HG03196 (cell line): ENCODE measurements at regions not wholly inside any gene's neighbourhood (a gene's known extent, or its start where the extent isn't known, plus 50 kb on each side); places are given as distances from the start of the nearest gene placed in this dataset.

Experiments
- ATAC-seq: cut with Tn5 transposase; IDR thresholded peaks from one replicate; pipeline ENCODE4 v1.9.1; 2021; ENCODE audit not compliant: unreplicated experiment

DNA sequence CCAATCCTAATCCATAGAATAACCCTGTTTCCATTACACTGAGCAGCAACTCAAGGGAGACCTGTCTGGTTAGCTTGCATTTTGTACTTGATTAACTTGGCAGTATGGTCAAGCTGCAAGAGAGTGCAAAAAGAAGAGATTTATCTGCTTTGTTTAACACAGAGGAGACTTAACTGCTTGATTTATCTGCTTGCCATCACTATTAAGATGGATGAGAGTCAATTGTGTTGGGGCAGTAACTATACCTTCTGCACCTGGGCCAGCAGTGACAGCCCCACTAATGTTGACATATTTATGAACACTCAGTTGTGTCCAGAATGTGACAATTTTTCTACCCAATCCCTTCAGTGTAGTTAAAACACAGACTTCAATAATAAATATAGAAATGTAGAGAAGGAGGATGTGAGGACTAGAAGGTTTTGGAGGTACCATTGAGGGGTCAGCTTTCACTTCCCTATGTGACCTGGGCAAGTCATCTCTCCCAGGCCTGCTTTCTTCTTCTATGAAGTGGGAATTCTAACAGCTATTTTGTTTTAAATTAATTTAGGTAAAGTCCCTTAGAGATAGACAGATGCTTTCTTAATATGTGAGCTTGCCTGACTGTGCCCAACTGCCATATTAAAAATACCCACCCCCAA is 159.1 kb upstream of the KCNK2 start:
- ATAC-seq, result no peak

DNA sequence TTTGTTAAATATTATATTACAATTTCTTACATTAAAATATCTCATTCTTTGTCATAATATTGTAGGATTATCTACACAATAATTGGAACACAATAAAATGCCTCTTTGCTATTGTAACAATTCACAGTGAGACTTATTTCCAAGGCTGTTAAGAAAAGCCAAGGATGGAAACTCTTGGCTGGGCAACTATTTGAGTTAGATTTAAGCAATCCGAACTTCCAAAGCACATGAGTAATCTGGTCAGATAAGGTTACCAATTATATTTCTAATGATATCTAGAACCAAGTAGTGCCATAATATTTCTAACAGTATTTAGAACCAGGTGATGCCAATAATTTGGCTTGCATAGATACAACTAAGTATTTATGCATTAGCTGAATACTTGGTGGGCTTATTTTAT is 154.7 kb upstream of the KCNK2 start:
- no peak for ATAC-seq

DNA sequence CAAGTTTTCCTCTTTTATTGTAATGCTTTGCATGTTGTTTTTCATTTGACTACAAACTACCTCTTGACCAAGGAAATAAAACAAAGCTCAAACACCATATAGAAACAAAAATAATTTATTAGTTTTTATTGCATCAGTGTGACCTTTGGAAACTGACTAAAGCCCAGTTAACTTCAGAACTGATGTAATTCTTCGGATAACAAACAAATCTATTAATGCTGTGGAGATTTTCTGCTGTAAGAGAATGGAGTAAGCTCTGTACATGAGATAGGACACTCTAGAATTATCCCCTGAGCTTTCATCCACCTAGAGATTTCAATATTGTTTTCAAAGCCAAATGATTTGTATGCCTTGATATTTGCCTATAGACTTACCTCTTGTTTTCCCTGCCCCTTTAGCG is 154.0 kb upstream of the KCNK2 start:
- no peak for ATAC-seq

DNA sequence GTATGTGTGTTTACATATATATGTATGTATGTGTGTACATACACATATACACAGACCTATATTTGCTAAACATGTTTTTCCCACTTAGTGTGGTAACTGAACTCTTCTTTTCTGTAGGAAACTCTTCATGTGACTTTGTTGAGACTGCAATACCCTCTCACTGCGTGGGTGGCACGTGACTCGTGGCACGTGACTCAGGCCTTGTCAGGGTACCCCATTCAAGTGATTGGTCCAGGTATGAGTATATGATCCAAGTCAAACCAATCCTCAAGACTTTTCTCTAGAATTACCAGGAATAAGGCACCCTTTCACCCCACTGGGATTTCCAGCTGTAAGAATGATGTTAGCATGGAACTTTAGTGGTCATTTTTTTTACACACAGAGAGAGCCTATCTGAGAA is 149.2 kb upstream of the KCNK2 start:
- no peak for ATAC-seq

DNA sequence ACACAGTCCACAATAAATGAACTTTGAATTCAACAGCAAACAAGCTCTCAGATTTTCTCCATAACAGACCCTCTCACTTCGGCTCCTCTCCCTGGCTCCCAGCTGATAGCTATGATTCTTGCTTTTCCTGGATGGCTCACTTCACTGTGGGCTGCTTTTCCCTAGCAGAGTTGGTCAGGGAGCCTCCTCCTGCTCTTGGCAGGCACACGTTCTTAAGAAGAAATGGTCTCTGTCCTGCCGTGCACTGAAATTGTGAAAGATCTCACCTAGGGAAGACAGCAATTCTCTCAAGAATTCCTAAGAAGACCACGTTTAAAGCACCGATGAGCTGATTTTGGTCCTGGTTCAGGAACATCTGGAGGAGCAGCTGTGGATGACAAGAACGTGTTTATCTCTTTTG is 148.5 kb upstream of the KCNK2 start:
- no peak for ATAC-seq

DNA sequence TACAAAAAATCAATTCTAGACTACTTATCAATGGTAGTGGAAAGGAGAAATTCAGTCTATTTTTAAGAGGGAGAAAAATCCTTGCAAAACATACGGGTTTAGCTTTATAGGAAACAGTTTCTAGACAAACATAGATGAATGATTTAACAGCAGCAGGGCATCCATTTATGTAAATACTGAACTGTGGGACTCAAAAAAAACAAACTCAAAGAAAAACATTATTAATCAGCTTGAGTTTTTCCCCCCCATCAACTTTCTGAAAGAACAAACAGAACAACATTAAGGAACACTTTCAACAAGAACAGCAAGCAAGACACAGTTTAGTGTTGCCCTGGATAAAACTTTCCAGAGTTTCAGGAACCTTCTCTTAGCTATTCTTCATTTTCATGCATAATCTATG is 147.3 kb upstream of the KCNK2 start:
- ATAC-seq, result no peak

DNA sequence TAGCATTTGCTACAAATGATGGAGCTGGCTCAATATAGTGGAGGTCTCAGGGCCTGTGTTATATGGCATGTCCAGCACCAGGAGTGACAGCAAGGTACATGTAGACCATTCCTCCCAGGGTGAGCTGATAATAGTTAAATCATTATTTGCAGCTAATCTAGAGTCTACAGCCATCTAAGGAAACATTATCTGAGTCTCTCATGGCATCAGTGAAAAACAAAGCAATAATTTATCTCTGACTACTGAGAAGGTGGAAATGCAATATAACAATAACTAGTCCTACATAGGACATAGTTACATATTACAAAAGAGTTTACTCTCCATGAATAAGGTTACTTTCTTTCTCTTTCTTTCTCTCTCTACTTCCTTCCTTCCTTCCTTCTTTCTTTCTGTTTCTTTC is 143.4 kb upstream of the KCNK2 start:
- no peak for ATAC-seq

DNA sequence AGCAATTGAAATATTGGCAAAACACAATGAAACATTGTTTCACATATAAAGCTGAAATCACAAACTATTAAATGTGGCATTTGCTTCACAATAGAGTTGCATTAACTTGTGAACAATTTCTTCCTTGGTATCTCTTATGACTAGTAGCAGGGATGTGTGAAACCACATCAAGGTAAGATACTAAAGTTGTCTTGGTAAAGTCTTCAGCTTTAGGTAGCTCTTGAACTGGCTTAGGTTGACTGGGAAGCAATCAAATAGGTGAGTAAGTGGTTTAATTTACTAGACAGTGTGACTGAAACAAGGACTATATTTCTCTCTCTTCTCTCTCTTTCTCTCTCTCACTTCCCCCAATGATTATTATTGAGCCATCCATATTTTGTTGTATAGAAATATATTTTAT is 141.5 kb upstream of the KCNK2 start:
- ATAC-seq, result no peak

DNA sequence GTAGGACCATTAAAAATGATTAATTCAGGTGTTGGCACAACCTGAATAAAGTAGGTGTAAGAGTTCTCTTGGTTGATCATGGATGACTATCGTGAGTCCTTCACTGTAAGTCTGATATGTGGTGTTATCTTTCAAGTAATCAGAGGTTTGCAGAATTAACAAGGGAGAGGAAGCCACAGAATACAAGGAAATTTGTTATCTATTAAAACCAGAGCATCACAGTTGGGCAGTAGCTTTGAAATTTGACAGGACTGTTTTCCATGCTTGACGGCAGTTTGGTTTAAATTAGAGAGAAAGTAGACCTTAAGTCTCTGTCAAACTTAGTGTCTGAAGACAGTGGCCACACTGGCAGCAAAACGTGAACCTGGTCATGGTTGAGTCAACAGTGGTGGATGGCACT is 139.5 kb upstream of the KCNK2 start:
- no peak for ATAC-seq

DNA sequence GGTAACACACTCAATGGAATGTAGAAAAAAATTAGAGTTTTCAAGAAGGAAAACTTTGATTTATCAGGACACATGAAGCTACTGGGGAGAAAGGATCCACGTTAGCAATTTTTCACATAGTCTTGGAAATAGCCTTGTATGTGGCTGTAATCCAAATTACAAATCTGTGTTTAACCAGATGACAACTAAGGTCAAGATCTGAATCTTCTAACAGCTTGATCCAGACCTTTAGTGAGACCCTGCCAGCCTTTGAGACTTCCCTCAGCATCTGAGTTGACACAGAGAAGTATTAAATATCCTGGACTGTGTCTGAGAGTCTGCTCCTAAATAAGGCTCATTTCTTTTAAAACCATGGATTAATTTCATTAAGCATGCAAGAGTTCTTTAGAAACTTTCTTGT is 135.9 kb upstream of the KCNK2 start:
- no peak for ATAC-seq

DNA sequence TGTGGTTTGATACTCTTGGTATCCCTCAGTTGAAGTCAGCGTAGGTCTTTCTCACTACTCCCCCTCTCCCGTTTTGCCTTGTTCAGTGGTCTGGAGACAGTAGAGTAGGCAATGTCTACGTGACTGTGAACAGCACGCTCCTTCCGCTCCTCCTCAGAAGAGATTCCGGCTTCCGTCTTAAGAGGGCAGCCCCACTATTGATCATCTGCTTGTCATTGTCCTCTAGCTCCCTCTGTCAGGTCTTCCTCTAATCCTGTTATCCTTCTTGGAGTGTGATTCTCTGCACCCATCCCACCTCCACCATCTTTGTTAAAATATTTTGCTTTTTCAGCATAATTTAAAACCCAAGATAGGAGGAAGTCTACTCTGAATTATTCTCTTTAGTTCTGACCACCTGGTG is 129.9 kb upstream of the KCNK2 start:
- no peak for ATAC-seq

DNA sequence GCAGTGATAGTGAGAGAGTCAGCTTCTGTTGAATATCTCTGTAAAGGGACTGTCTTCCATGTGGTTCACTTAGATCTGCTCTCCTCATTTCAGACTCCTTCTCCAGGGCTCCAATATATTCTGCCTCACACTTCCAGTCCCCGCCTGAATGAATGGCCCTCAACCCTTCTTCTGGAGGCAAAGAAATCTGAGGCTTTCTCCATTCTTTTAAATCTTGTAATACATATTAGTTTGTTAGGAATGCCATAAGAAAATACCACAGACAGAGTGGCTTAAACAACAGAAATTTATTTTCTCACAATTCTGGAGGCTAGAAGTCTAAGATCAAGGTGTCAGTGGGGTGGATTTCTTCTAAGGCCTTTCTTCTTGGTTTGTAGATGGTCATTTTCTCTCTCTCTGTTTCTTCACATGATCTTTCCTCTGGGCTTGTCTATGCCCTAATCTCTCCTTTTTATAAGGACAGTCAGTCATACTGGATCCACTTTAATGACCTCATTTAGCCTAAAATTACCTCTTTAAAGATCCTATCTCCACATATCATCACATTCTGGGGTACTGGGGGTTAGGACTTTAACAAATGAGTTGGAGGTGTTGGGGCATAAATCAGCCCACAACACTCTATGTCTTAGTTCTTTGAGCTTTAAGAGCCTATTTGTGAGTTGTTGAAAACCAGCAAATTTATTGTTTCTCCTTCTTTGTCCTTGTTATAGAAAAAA is 128.5 kb upstream of the KCNK2 start:
- ATAC-seq, result no peak

DNA sequence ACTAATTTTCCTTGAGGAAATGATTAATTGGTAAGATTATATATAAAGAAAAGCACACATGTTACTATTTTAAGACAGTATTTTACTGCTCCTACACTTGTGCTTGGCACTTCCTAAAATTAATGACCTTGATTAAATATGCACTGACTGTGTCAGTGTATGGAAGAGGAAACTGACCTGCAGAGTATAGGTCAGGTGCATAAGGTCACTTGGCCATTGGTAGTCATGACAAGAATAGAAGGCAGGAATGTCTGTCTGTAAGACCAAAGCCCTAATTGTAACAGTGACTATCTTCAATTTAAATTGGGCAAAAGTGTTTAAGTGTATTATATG is 128.0 kb upstream of the KCNK2 start:
- no peak for ATAC-seq

DNA sequence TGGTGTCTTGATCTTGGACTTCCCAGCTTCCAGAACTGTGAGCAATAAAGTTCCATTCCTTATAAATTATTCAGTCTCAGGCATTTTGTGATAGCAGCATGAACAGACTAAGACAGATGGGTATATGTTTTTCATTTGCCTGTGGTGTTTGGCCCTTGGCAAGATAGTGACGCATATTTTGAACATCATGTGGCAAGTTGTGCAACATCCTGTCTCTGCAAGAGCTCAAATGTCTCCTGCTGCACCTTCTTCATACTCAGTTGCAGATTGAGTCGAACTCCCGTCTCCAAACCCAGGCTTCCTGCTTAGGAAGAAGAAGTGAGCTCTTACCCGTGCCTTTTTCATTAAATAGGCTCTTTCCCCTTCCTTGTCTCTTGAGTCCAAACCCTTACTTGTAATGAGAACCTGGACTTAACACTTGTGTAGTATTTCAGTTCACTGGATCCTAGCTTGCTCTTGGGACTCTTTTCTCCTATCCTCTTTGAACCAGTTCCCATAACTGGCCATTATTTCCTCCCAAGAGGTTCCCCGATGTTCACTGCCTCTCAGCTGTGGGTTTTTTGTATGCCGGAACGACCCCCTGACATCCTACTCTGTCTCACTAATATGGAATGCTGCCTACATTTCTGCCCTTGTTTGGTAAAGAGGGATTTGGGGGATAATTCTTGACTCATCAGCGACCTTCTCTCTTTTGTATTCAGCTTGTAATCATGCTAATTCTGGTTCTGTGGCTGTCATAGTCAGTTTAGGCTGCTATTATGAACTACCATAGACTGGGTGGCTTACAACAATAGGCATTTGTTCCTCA is 125.0 kb upstream of the KCNK2 start:
- no peak for ATAC-seq

DNA sequence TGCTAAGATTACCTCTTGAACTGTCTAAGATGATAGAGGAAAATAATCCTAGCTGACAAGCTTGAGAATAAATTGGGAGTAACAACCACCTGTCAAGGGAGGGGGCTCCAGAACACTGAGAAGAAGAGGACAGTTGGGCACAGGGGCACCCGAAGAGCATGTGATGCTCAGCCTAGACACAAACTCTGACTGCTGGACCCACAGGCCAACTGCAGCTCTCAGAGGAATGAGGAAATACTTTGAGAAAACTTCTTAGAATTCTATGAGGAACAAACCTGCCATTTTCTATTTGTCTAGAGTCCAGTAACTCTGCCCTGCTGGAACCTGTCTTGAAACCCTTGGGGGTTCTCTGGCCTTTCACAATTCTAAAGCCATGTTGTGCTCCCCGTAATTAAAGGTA is 124.1 kb upstream of the KCNK2 start:
- ATAC-seq, result no peak

DNA sequence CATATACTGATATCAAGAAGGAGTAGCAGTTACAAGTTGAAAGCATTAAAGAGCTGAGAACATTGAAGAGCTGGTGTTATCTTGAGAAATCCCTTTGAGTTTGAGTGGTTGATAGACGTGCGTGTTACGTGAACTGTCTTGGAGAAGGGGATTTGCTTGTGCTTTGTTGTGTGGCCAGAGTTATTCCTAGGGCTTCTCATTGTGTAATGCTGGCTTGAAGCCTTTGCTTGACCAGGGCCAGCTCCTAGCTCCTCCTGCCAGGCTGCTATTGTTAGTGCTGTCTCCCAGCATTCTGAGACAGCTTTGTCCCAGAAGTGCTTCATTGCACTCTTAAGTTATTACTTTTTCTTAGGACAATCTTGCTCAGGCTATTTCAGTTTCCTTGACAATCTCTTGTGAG is 116.2 kb upstream of the KCNK2 start:
- no peak for ATAC-seq

DNA sequence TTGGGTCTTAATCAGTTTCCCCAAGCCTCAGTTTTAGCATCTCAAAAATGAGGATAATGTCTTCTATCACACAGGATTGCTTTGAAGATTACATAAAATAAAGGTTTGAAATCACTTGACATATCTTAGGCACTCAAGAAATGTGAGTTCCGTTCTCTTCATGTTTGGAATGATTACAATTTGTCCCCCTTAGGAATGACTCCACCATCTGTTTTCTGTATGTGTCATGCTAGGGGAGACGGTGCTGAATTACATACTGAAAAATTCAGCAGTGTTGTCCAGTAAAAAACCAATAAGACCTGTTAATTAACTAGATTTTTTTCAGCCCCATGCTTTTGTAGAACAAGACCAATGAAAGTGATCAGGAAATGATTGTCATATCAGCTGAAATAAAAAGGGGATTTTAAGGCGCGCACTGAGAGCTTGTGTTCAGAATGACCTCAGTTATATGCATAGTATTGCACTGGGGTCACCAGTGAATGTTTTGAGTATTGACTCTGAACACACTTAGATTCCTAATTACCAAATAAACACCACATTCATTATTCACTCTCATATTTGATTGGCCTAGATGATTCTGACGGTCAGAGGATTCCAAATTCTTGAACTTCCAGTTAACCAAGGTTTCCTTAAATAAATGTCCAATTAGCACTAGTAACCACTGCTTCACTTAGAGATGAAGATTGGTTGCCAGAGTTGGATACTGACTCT is 114.5 kb upstream of the KCNK2 start:
- ATAC-seq, result no peak

DNA sequence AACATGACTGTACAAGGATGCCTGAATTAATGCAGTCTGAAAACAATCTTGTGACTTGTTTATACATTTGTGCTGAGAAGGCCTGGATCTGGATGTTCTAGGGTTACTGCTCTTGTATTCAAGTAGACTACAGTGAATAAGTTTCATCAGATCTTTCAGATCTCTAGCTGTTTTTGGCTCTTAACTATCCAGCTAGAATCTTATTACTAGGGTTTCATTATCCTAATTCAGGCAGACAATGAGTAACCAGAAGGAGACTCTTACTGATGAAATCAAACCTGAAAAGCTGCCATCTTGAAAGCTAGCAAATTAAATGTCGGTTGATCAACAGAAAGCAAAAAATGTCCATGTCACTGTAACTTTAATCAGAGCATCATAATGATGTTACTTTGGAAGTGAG is 112.5 kb upstream of the KCNK2 start:
- no peak for ATAC-seq

DNA sequence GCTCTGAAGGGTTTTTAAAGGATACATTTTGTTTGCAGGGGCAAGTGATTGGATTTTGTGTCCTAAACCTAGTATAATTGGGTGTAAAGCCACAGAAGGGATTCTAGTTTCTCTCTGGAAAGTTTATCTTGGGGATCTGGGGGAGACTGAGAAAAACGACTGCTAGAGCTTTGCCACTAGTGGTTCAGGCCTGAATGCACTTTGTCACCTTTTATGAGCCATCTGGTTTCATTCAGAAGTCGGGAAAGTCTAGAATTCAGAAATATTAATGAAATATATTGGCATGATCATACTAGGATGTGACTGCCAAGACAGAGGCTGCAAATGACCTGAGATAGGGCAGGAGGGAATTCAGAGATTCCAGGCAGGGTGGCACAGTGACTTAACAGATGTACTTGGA is 111.5 kb upstream of the KCNK2 start:
- ATAC-seq, result no peak

DNA sequence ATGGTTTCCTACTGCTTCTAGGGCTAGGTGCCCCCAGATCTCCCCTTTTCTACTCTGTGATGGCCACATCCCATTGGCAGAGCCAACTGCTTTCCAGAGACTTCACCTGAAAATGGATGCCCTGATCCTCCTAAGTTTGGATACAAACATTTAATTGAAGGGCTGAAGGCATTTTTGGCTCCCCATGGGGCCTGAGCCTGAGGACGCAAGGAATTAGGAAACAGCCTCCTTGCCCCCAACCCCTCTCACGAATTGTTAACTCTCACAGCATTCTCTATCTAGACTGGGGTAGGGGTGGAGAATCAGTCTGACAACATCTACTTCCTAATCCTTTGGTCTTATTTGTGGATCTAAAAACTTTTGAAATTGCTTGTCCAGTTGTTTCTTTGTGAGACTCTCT is 108.5 kb upstream of the KCNK2 start:
- no peak for ATAC-seq

DNA sequence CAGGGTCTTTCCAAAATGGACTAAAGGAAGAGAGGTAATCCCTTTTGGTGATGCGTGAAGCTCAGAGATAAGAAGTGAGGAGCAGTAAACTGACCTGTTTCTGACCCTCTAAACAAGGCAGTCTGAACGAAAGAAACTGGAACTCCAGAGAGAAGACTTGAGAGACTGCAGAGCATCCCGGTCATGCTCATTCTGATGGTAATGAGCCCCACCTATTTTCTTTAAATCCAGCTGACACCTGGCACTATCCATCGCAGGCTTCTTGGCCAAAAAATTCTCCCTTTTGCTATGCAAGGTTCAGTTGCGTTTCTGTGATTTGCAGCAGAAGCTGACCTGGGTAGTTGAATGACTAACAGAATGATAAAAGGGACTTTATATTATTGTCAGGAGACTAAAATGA is 105.9 kb upstream of the KCNK2 start:
- no peak for ATAC-seq

DNA sequence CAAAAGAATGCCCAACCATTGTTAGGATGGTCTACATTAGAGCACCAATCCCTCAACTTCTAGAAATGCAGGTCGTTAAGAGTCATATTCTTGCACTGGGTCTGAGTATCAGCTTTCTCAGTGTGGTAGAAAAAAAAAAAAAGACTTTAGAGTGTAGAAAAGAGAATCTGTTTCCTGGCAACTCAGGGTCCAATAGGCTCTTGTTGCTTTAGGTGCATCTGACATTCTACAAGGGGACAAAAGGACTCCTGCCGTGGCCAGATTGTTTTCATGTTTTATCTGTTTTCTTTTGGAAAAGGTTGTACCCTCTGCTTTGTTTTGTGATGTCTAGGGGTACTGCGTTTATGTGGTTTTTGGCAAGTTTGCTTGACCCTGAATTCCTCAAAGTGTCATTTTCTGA is 105.4 kb upstream of the KCNK2 start:
- no peak for ATAC-seq
